Astrocyte (in vitro differentiated cells and primary cell): ENCODE measurements at regions not wholly inside any gene's neighbourhood (a gene's known extent, or its start where the extent isn't known, plus 50 kb on each side); places are given as distances from the start of the nearest gene placed in this dataset.

Experiments used
- EZH2 ChIP-seq: IDR thresholded peaks from 2 replicates; pipeline ENCODE4 v1.6.1; 2012; ENCODE audit warnings: mild to moderate bottlenecking, low read length, inconsistent platforms; ENCODE audit not compliant: insufficient read depth
- TF ChIP-seq, protein P1 (sequence below): IDR thresholded peaks from 2 replicates; pipeline ENCODE4 v1.5.1; 2011; ENCODE audit warnings: low read depth, mild to moderate bottlenecking, inconsistent platforms, low read length, moderate library complexity; ENCODE audit not compliant: insufficient read depth

GRCh38 chr5:39846144-39846543 is 421.4 kb upstream of the DAB2 start:
- TF ChIP-seq, protein P1, sequence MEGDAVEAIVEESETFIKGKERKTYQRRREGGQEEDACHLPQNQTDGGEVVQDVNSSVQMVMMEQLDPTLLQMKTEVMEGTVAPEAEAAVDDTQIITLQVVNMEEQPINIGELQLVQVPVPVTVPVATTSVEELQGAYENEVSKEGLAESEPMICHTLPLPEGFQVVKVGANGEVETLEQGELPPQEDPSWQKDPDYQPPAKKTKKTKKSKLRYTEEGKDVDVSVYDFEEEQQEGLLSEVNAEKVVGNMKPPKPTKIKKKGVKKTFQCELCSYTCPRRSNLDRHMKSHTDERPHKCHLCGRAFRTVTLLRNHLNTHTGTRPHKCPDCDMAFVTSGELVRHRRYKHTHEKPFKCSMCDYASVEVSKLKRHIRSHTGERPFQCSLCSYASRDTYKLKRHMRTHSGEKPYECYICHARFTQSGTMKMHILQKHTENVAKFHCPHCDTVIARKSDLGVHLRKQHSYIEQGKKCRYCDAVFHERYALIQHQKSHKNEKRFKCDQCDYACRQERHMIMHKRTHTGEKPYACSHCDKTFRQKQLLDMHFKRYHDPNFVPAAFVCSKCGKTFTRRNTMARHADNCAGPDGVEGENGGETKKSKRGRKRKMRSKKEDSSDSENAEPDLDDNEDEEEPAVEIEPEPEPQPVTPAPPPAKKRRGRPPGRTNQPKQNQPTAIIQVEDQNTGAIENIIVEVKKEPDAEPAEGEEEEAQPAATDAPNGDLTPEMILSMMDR = no peak
- no peak for TF ChIP-seq EZH2
